ENCODE measurements at regions not wholly inside any gene's neighbourhood (a gene's known extent, or its start where the extent isn't known, plus 50 kb on each side); places are given as distances from the start of the nearest gene placed in this dataset.

GRCh38 chr11:97445561-97445960, 1055.7 kb downstream of the JRKL start:
- H3K9me1 ChIP-seq (ENCODE audit: control insufficient read depth, extremely low read depth, insufficient read depth, low read length), result no peaks in the 10 kb centered on the region
- dilution Hi-C loops (cut with MboI; ENCODE audit: extremely low pct_ligation_motif_present, low sequenced_read_pairs), result no loop called here
- no peak for DNase-seq (ENCODE audit: low read depth, low spot score)
- TF ChIP-seq EZH2 (IDR thresholded peaks at IDR 0.05; ENCODE audit: low read length), result no peak
- TF ChIP-seq CTCF (optimal IDR thresholded peaks at IDR 0.05 in 1 of 3, IDR thresholded peaks at IDR 0.05 in 1 of 3, conservative IDR thresholded peaks at IDR 0.05 in 1 of 3; ENCODE audit: extremely low read depth in 1 of 3, insufficient read depth in 2 of 3, low read length in 3 of 3), result no peak
- H2AFZ ChIP-seq (ENCODE audit: control insufficient read depth, low read length), result no peak overlapping the region
- H3K27ac ChIP-seq (ENCODE audit: control insufficient read depth, insufficient read depth, low read length), result no peak overlapping the region
- FAIRE-seq, result no peak
- no peak overlapping the region for H3K4me3 ChIP-seq (ENCODE audit: control insufficient read depth in 2 of 3, extremely low read depth in 1 of 3, insufficient read depth in 2 of 3, low read depth in 1 of 3, low read length in 3 of 3)
- H3K36me3 ChIP-seq (ENCODE audit: control insufficient read depth in 2 of 2, extremely low read depth in 1 of 2, insufficient read depth in 2 of 2, low read length in 2 of 2), result no peaks in the 10 kb centered on the region
- no peaks in the 10 kb centered on the region for H4K20me1 ChIP-seq (ENCODE audit: control insufficient read depth, extremely low read depth, insufficient read depth, low read length)
- H3K79me2 ChIP-seq (ENCODE audit: control insufficient read depth, insufficient read depth, low read length), result no peaks in the 10 kb centered on the region
- H3K27me3 ChIP-seq (ENCODE audit: control insufficient read depth, extremely low read depth, insufficient read depth, low read length), result no peaks in the 10 kb centered on the region
- no peaks in the 10 kb centered on the region for H3K9me3 ChIP-seq (ENCODE audit: control insufficient read depth, low read depth, low read length)
- no peak overlapping the region for H3K9ac ChIP-seq (ENCODE audit: control insufficient read depth, extremely low read depth, insufficient read depth, low read length)
- no peaks in the 10 kb centered on the region for H3K4me1 ChIP-seq (ENCODE audit: control insufficient read depth, extremely low read depth, insufficient read depth, low read length)
- no peak overlapping the region for H3K4me2 ChIP-seq (ENCODE audit: control insufficient read depth, extremely low read depth, insufficient read depth, low read depth, low read length)

- Histone ChIP-seq H2AFZ (ENCODE audit: control insufficient read depth, low read length) (no peak overlapping the region), H3K9me1 (ENCODE audit: control insufficient read depth, extremely low read depth, insufficient read depth, low read length) (no peaks in the 10 kb centered on the region), H3K27me3 (ENCODE audit: control insufficient read depth, extremely low read depth, insufficient read depth, low read length) (no peaks in the 10 kb centered on the region), H3K4me3 (ENCODE audit: control insufficient read depth in 2 of 3, extremely low read depth in 1 of 3, insufficient read depth in 2 of 3, low read depth in 1 of 3, low read length in 3 of 3) (no peak overlapping the region), H3K9me3 (ENCODE audit: control insufficient read depth, low read depth, low read length) (no peaks in the 10 kb centered on the region), H3K9ac (ENCODE audit: control insufficient read depth, extremely low read depth, insufficient read depth, low read length) (no peak overlapping the region), H4K20me1 (ENCODE audit: control insufficient read depth, extremely low read depth, insufficient read depth, low read length) (no peaks in the 10 kb centered on the region), H3K27ac (ENCODE audit: control insufficient read depth, insufficient read depth, low read length) (no peak overlapping the region), H3K4me2 (ENCODE audit: control insufficient read depth, extremely low read depth, insufficient read depth, low read depth, low read length) (no peak overlapping the region), H3K4me1 (ENCODE audit: control insufficient read depth, extremely low read depth, insufficient read depth, low read length) (no peaks in the 10 kb centered on the region), H3K79me2 (ENCODE audit: control insufficient read depth, insufficient read depth, low read length) (no peaks in the 10 kb centered on the region), H3K36me3 (ENCODE audit: control insufficient read depth in 2 of 2, extremely low read depth in 1 of 2, insufficient read depth in 2 of 2, low read length in 2 of 2) (no peaks in the 10 kb centered on the region)
- TF ChIP-seq CTCF (optimal IDR thresholded peaks at IDR 0.05 in 1 of 3, IDR thresholded peaks at IDR 0.05 in 1 of 3, conservative IDR thresholded peaks at IDR 0.05 in 1 of 3; ENCODE audit: extremely low read depth in 1 of 3, insufficient read depth in 2 of 3, low read length in 3 of 3) (no peak), EZH2 (IDR thresholded peaks at IDR 0.05; ENCODE audit: low read length) (no peak)
- FAIRE-seq (no peak), DNase-seq (ENCODE audit: low read depth, low spot score) (no peak)
- dilution Hi-C loops (cut with MboI; ENCODE audit: extremely low pct_ligation_motif_present, low sequenced_read_pairs), result no loop called here
Observed at GRCh38 chr11:97451441-97451840, 1061.6 kb downstream of the JRKL start.
